GM12892 (cell line): ENCODE measurements at regions not wholly inside any gene's neighbourhood (a gene's known extent, or its start where the extent isn't known, plus 50 kb on each side); places are given as distances from the start of the nearest gene placed in this dataset.
"Not testable (repeated sequence)": the region's sequence is repeated elsewhere in the genome, so short reads cannot be mapped to it uniquely, and the experiment has no call there.

Experiments used
- POLR2A ChIP-seq: IDR thresholded peaks from 2 replicates; pipeline ENCODE4 v1.6.1; 2011; ENCODE audit warnings: low read depth, low read length, control low read depth
- POLR2AphosphoS5 ChIP-seq: IDR thresholded peaks from 2 replicates; pipeline ENCODE4 v1.6.1; 2011; ENCODE audit warnings: low read depth, low read length, control low read depth
- TAF1 ChIP-seq: IDR thresholded peaks from 2 replicates; pipeline ENCODE4 v1.6.1; 2011; ENCODE audit warnings: low read depth, mild to moderate bottlenecking, control low read depth, low read length, borderline replicate concordance

- not testable (repeated sequence) for TF ChIP-seq POLR2A, POLR2AphosphoS5, TAF1
Measured at GRCh38 chr6:94557207-94557606, 1020.1 kb upstream of the MANEA start.
